Activated naive CD4-positive, alpha-beta T cell treated with anti-CD3 and anti-CD28 coated beads, Interleukin-2, amount 50 U/mL, for 24 hours (primary cell): ENCODE measurements at regions not wholly inside any gene's neighbourhood (a gene's known extent, or its start where the extent isn't known, plus 50 kb on each side); places are given as distances from the start of the nearest gene placed in this dataset.

Experiments used
- H3K27ac Mint-ChIP-seq: one replicate; pipeline ENCODE4 v1.8.0; 2021; ENCODE audit warnings: mild to moderate bottlenecking, mixed read lengths
- H3K27me3 Mint-ChIP-seq: one replicate; pipeline ENCODE4 v1.8.0; 2021; ENCODE audit warnings: mixed read lengths
- H3K36me3 Mint-ChIP-seq: one replicate; pipeline ENCODE4 v1.8.0; 2021; ENCODE audit warnings: mixed read lengths
- H3K4me1 Mint-ChIP-seq: one replicate; pipeline ENCODE4 v1.8.0; 2021; ENCODE audit warnings: mixed read lengths
- H3K4me3 Mint-ChIP-seq: one replicate; pipeline ENCODE4 v1.8.0; 2021; ENCODE audit warnings: mild to moderate bottlenecking, mixed read lengths
- H3K9me3 Mint-ChIP-seq: one replicate; pipeline ENCODE4 v1.8.0; 2021; ENCODE audit warnings: mixed read lengths

DNA sequence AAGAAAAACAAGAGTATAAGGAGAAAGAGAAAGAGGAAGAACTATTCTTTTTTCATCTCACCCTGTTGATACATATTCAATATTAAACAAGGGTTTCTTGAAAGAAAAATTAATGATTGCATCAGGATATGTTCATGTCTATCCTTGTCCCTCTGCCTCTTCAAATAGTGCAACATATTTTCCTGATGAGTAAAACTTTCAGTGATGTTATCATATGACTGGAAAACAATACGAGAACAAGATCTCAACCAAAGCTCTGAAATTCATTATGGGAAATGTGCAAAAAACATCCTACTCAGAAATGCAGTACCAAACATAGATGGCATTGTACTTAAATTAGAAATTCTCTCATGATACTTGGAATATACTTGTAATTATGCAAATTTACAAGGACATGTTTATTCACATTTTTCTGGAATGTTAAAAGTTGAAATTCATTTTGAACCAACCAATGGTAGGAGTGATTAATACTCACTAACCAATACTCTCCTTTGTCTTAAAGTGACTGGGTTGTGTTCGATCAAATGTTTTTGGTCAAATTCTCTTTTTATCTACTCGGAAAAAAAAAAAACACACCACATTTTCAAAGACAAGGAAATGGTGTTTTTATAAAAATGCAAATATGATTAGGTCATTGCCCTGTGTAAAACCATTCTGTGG, 148.9 kb upstream of the GULP1 start:
- no peaks in the 10 kb centered on the region for H3K4me1 Mint-ChIP-seq
- no peaks in the 10 kb centered on the region for H3K27me3 Mint-ChIP-seq
- no peak overlapping the region for H3K27ac Mint-ChIP-seq
- no peaks in the 10 kb centered on the region for H3K9me3 Mint-ChIP-seq
- H3K4me3 Mint-ChIP-seq = no peak overlapping the region
- H3K36me3 Mint-ChIP-seq = no peaks in the 10 kb centered on the region

DNA sequence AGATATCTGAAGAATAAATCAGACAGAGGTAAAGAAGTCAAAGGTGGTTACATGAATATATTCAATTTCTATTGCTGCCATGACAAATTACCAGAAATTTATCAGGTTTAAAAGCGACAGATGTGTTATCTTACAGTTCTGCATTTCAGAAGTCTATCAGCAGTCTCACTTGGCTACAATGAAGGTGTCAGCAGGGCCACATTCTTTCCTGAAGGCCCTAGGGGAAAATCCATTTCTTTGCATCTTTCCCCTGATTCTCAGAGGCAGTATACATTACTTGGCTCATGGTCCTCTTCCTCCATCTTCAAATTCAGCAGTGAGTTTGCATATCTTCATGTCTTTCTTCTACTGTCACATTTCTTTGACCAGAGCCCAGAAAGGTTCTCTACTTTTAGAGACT, 145.8 kb upstream of the GULP1 start:
- no peak overlapping the region for H3K27ac Mint-ChIP-seq
- H3K4me3 Mint-ChIP-seq = no peak overlapping the region
- no peaks in the 10 kb centered on the region for H3K4me1 Mint-ChIP-seq
- H3K36me3 Mint-ChIP-seq = no peaks in the 10 kb centered on the region
- H3K9me3 Mint-ChIP-seq = no peaks in the 10 kb centered on the region
- H3K27me3 Mint-ChIP-seq = no peaks in the 10 kb centered on the region

DNA sequence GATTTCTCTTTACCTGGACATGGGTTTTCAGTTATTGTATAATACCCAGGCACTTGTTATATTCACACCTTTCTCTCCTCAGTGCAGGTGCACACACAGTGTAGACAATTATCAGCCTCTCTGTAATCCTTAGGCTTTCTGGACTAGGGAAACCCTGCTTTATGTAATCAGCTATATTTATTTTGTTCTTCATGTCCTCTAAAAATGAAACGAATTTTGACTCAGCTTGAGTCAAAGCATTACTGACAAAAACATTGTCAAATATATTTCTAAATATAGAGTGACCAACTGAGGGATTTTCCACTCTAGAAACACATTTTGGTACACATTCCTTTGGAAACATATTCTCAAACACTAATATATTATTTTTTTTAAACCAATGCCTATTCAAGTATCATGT, 144.8 kb upstream of the GULP1 start:
- H3K4me3 Mint-ChIP-seq = no peak overlapping the region

DNA sequence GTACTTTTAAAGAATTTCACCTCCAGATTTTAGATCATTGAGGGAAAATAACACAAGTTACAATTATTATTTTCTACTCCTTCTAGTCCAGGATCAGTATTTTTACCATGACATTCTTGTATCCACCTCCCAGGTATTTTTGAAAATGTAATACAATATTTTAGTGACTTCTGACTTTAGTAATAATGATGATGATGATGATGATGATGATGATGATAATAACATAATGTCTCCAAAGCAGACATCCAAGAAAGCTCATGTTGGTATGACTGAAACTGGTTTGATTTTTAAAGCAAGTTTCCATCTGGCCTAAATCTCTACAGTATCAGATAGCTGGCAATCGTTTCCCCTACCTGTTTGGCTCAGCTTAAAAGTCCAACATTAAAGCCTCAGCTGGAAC, 140.0 kb upstream of the GULP1 start:
- no peaks in the 10 kb centered on the region for H3K9me3 Mint-ChIP-seq
- H3K4me1 Mint-ChIP-seq = no peaks in the 10 kb centered on the region
- H3K27ac Mint-ChIP-seq = no peak overlapping the region
- H3K4me3 Mint-ChIP-seq = no peak overlapping the region
- H3K36me3 Mint-ChIP-seq = no peaks in the 10 kb centered on the region
- H3K27me3 Mint-ChIP-seq = no peaks in the 10 kb centered on the region

More for the DNA sequence above, 144.8 kb upstream of the GULP1 start:
- Mint-ChIP-seq H3K27ac (no peak overlapping the region), H3K36me3 (no peaks in the 10 kb centered on the region), H3K4me1 (no peaks in the 10 kb centered on the region), H3K9me3 (no peaks in the 10 kb centered on the region), H3K27me3 (no peaks in the 10 kb centered on the region)

DNA sequence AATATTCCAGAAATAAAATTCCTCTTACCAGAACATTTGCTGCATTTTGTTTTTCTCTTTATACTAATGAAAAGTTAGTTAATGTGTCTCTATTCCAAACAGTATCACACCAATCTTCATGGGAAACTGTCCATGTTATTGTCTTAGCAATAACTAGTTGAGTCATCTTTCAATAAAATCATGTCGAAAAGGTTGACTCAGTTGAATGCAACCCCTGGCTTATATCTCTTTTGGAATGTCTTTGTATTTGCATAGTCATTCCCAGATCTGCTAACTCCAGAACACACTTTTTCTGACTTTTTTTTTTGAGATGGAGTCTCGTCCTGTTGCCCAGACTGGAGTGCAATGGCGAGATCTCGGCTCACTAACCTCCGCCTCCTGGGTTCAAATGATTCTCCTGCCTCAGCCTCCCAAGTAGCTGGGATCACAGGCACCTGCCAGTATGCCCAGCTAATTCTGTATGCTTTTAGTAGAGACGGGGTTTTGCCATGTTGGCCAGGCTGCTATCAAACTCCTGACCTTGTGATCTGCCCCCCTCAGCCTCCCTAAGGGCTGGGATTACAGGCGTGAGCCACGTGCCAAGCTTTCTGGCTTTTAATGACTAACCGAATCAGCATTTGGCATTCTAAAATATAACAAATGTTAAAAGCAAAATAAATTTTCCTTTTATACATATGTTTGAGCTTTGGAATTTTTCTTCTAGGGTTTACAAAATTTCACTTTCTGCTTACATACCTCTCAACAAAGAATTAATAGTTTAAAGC, 133.2 kb upstream of the GULP1 start:
- no peaks in the 10 kb centered on the region for H3K9me3 Mint-ChIP-seq
- H3K4me3 Mint-ChIP-seq = no peak overlapping the region
- peaks cover 2% of the 10 kb centered on the region for H3K27me3 Mint-ChIP-seq
- H3K36me3 Mint-ChIP-seq = no peaks in the 10 kb centered on the region
- H3K27ac Mint-ChIP-seq = no peak overlapping the region
- H3K4me1 Mint-ChIP-seq = no peaks in the 10 kb centered on the region

DNA sequence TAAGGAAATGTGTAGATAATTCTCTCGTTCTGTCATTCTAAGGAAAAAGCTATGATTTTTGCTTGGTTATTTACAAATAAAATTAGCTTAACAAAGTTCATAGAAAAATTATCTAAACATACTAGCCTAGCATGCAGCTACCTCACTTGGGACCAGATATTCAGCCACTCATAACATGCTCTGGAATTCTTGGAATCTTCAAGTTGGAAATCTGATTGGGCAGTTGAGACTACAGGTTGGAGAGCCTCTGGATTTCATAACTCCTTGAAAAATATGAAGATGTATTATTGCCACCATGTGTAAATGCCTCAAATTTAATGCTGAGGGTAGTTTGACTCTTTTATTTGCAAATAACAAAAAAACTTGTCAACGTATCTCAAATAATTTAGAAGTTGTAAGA, 132.2 kb upstream of the GULP1 start:
- H3K9me3 Mint-ChIP-seq = no peaks in the 10 kb centered on the region
- no peaks in the 10 kb centered on the region for H3K36me3 Mint-ChIP-seq
- no peaks in the 10 kb centered on the region for H3K4me1 Mint-ChIP-seq
- peaks cover 2% of the 10 kb centered on the region for H3K27me3 Mint-ChIP-seq
- H3K4me3 Mint-ChIP-seq = no peak overlapping the region
- H3K27ac Mint-ChIP-seq = no peak overlapping the region

DNA sequence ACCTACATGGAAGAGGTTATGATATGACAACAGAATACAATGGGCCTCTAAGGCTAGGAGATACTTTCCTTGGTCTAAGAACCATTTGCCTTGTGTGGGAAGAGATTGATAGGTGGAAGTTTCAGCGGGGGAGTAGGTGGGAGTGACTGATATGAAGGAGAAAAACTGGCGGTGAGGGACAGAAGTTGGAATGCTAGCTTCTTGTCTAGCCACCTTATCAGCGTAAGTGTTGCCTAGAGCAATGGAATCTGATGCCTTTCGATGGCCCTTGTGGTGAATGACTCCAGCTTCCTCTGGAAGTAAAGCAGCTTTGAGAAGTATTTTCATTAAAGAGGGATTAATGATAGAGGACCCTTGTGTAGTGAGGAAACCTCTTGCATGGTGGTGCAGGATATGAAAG, 121.3 kb upstream of the GULP1 start:
- H3K36me3 Mint-ChIP-seq = no peaks in the 10 kb centered on the region
- no peak overlapping the region for H3K4me3 Mint-ChIP-seq
- H3K27me3 Mint-ChIP-seq = no peaks in the 10 kb centered on the region
- H3K4me1 Mint-ChIP-seq = no peaks in the 10 kb centered on the region
- peaks cover 3% of the 10 kb centered on the region for H3K9me3 Mint-ChIP-seq
- no peak overlapping the region for H3K27ac Mint-ChIP-seq

DNA sequence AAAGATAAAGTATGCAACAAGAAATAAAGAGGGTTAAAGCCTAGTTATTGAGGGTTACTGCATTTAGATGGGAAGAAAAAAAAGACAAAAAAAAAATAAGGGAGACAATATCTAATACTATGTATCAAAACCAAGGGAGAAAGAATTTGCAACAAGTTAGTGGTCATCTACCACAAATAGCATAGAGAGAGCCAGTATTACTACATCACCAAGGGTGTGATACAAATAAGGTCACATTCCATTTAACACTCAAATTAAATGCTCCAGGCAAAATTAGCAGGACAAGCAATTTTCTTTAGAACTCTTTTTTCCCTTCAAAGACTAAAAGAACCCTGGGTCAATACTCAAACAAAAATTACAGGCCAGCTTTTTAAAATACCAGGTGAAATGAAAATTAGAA, 115.1 kb upstream of the GULP1 start:
- H3K27ac Mint-ChIP-seq = no peak overlapping the region
- no peaks in the 10 kb centered on the region for H3K9me3 Mint-ChIP-seq
- no peaks in the 10 kb centered on the region for H3K4me1 Mint-ChIP-seq
- no peaks in the 10 kb centered on the region for H3K27me3 Mint-ChIP-seq
- no peaks in the 10 kb centered on the region for H3K36me3 Mint-ChIP-seq
- no peak overlapping the region for H3K4me3 Mint-ChIP-seq

DNA sequence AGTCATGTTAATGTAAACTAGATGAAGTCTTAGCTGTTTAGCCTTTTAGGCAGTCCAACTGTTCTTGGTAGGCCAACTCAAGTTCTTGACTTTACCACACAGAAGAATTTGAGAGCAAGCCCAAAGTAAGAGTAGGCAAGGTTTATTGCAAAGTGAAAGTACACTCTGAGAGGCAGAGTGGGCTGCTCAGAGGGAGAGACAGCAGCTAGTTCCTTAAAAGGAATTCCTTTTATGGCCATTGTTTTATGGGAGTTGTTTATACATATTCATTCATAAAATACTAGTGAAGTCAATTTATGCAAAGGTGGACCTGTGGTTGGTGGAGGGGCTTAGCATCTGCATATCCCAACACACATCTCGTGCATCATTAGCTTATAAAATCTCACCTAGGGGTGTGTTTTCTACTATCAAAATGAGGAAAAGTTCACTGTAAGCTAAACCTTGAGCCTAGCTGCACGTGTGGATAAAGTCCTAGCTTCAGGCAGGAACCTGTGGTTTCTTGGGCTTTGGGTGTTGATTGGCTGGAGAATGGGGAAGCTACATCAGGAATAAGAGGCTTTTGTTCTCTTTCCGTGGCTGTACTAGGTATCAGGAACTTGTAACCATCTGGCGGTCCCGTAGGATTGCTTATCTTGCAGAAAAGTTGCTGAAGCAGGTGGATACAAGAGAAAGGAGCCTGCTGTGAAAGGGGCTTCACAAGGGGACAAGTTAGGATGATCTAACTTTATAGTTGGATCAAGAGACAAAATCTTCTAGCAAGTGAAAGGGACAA, 110.4 kb upstream of the GULP1 start:
- Mint-ChIP-seq H3K4me1 (no peaks in the 10 kb centered on the region), H3K36me3 (no peaks in the 10 kb centered on the region), H3K27ac (no peak overlapping the region), H3K27me3 (no peaks in the 10 kb centered on the region), H3K4me3 (no peak overlapping the region), H3K9me3 (no peaks in the 10 kb centered on the region)

DNA sequence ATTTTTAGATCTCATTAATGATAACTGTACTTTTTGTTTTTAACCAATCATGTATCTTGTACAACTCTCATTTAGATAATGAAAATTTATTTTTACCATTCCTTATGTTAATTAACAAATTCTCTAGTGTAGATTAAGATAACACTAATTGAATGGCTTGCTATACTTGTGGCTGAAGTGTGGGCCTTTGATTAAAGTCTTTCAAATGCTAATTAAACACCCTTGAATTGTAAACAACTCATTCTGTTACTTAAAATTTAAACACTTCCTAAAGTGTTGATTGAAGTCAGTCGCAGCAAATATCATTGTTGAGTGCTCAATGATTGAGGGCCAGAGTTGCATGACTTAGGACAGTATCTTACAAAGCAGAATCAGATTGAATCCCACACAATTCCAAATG, 109.8 kb upstream of the GULP1 start:
- no peak overlapping the region for H3K4me3 Mint-ChIP-seq
- no peaks in the 10 kb centered on the region for H3K9me3 Mint-ChIP-seq
- no peak overlapping the region for H3K27ac Mint-ChIP-seq
- no peaks in the 10 kb centered on the region for H3K36me3 Mint-ChIP-seq
- H3K4me1 Mint-ChIP-seq = no peaks in the 10 kb centered on the region
- H3K27me3 Mint-ChIP-seq = no peaks in the 10 kb centered on the region

DNA sequence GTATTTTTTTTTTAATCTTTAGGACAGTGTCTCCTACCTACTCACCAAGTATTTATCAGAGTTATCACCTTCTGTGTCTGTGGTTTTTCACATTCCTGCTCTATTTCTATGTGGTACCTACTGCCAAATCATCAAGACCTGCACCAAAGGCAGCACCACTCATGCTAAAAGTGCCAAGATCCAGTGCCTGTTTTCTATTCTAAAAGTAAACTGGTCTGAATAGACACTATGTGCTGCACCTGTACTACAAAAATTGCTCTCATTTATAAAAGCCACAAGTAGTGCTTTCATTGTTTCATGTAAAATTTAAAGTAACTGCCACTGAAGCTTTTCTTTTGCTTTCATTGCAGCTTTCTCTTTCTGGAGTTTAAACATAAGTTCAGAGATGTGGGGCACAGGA, 103.9 kb upstream of the GULP1 start:
- Mint-ChIP-seq H3K9me3 (no peaks in the 10 kb centered on the region), H3K27ac (no peak overlapping the region), H3K4me1 (no peaks in the 10 kb centered on the region), H3K36me3 (no peaks in the 10 kb centered on the region), H3K27me3 (no peaks in the 10 kb centered on the region), H3K4me3 (no peak overlapping the region)

DNA sequence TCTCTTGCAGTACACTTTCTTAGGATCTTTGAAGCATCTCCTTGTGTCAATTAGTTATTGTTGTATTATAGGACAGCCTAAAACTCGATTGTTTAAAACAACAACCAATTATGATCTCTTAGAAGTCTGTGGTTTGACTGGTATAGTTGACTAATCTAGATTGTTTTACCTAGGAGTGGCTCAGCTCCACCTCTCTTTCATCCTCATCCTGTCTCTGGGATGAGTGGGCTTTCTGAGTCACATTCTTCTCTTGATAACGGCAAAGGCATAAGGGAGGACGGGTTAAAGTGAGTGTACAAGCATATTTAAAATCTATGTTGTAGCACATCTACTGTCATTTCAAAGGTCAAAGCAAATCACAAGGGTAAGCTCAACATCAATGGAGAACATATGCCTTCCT, 102.3 kb upstream of the GULP1 start:
- H3K4me1 Mint-ChIP-seq = no peaks in the 10 kb centered on the region
- no peaks in the 10 kb centered on the region for H3K9me3 Mint-ChIP-seq
- H3K27me3 Mint-ChIP-seq = no peaks in the 10 kb centered on the region
- H3K4me3 Mint-ChIP-seq = no peak overlapping the region
- no peaks in the 10 kb centered on the region for H3K36me3 Mint-ChIP-seq
- H3K27ac Mint-ChIP-seq = no peak overlapping the region

DNA sequence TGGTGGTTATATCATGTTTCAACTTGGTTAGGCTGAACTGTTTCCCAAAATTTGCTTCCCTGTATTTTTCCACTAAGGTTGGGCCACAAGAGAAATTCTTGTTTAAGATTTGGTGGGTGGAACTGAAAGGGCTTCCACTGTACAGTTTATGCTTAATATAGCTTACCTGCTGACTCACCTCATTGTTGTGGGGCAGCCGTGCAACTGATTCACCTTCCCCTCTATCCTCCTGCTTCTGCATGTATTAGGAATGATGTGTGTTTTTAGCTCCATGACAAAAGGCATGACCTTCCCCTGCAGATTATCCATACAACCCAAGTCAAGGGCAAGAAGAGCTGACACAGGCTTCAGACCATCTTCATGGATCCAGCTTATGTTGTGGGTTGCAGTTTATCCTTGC, 98.4 kb upstream of the GULP1 start:
- Mint-ChIP-seq H3K27me3 (no peaks in the 10 kb centered on the region), H3K27ac (no peak overlapping the region), H3K4me3 (no peak overlapping the region), H3K9me3 (no peaks in the 10 kb centered on the region), H3K4me1 (no peaks in the 10 kb centered on the region), H3K36me3 (no peaks in the 10 kb centered on the region)

DNA sequence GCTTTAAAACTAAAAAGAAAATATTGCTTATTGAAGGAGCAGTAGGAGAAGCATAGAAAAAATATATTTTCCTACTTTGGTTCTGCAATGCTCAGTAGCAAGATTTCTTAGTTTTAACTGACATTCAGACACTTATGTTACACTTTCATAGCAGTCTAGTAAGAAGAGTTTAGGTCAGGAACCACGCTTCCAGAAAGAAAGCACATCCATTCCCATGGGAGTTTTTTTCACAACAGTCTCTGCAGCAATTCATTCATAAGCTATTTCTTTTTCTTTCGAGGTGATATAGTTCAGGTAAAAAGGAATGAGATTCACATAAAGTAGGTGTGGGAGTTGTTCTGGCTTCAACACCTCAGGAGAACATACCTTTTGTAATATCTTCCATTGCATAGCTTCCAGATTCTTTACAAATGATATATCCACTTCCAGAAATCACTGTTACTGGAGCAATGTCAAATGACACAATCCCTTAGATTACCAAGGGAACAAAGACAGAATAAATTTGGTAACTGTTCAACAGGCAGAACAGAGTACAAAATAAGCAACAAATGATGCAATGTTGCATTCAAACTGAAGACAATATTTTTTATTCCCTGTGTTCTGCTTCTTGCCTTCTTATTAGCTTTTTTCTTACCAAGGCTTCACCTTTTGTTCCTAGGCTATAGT, 95.2 kb upstream of the GULP1 start:
- H3K36me3 Mint-ChIP-seq = no peaks in the 10 kb centered on the region
- no peak overlapping the region for H3K27ac Mint-ChIP-seq
- H3K9me3 Mint-ChIP-seq = no peaks in the 10 kb centered on the region
- H3K27me3 Mint-ChIP-seq = no peaks in the 10 kb centered on the region
- H3K4me1 Mint-ChIP-seq = no peaks in the 10 kb centered on the region
- no peak overlapping the region for H3K4me3 Mint-ChIP-seq

DNA sequence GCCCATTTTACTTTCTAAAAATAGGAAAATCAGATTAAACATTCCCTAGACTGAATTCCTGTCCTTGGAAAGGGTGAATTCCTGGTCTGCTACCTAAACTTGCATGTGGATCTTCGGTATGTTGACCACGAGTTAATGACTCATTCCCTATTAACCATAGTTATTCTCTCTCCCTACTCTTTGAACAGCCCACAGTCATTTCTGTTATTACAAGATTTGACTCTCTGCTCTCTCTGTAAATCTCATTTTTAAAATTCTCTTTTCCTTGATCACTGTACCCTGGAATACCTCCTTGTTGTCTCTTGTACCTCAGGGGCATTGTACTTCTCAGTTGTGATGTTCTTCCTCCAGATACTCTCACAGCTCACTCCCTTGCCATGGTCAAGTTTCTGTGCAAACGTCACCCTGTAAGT, 92.0 kb upstream of the GULP1 start:
- no peak overlapping the region for H3K4me3 Mint-ChIP-seq
- H3K9me3 Mint-ChIP-seq = no peaks in the 10 kb centered on the region
- no peaks in the 10 kb centered on the region for H3K4me1 Mint-ChIP-seq
- no peak overlapping the region for H3K27ac Mint-ChIP-seq
- no peaks in the 10 kb centered on the region for H3K27me3 Mint-ChIP-seq
- no peaks in the 10 kb centered on the region for H3K36me3 Mint-ChIP-seq

DNA sequence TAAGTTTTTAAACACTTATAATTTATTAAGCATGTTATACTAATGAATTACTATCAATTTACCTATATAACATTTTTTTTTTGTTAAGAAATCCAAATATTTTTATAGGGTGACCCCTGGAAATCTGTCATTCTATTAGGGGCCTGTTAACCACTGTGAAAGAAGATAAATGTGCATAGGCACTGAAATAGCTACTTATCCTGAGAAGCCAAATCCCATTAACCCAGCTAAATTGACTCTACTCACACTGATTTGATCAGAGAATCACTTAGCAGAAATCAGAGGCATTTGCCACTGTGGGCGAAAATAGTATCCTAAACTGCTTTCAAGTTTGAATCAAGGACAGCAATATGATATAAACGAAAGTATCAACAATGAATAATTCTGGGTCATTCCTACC, 90.0 kb upstream of the GULP1 start:
- H3K4me3 Mint-ChIP-seq = no peak overlapping the region
- H3K27me3 Mint-ChIP-seq = no peaks in the 10 kb centered on the region
- no peak overlapping the region for H3K27ac Mint-ChIP-seq
- no peaks in the 10 kb centered on the region for H3K36me3 Mint-ChIP-seq
- H3K4me1 Mint-ChIP-seq = no peaks in the 10 kb centered on the region
- no peaks in the 10 kb centered on the region for H3K9me3 Mint-ChIP-seq
